ENCODE measurements at regions not wholly inside any gene's neighbourhood (a gene's known extent, or its start where the extent isn't known, plus 50 kb on each side); places are given as distances from the start of the nearest gene placed in this dataset.

DNA sequence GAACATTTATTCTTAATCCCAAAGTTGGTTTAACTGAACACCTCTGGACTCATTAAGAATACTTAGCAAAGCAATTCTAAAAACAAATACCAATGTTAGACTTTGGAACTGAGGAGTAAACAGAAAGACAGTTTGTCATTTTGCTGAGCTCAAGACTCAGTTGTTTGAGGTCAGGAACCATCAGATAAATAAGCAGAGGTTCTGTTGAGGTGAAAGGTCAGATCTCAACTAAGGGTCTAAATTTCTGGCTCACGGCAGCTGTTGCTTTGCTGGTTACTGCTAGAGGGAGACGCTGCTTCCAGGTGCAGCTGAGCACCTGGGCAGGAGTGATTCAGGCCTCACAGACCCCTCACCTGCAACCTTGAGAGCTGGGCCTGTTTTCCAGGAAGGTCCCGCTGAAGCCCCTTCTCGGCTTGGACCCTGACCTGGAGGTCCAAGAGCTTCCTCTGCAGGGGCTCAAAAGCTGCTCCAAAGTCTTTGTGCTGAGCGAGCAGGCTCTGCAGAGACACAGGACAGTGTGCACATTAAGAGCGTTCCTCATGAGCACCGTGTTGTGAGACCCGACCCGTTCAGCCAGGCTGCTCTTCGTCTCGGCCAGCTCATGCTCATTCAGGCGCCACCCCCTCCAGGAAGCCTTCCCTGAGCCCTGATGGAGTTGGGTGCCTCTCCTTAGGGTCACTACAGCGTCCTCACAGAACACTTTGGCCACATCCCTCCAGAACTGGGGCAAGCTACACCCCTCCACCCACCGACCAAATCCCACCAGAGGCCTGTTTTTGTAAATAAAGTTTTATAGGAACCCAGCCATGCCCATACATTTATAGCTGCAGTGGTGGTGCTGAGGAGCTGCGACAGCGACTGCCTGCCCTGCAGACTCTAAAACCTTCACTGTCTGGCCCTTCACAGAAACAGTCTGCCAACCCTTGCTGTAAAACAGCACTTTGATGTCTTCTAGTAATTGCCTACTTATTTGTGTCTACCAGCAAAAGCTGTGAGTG is 72.0 kb downstream of the SYNE3 start:
- Mint-ChIP-seq H3K36me3 (ENCODE audit: insufficient read depth, unreplicated experiment) (peaks cover 10% of the 10 kb centered on the region), H3K4me1 (ENCODE audit: insufficient read depth, unreplicated experiment) (no peaks in the 10 kb centered on the region), H3K27me3 (ENCODE audit: insufficient read depth, unreplicated experiment) (no peaks in the 10 kb centered on the region), H3K27ac (ENCODE audit: low read depth, unreplicated experiment) (no peak overlapping the region), H3K4me3 (ENCODE audit: unreplicated experiment) (no peak overlapping the region), H3K9me3 (ENCODE audit: unreplicated experiment) (no peaks in the 10 kb centered on the region)
- TF ChIP-seq, protein P1, sequence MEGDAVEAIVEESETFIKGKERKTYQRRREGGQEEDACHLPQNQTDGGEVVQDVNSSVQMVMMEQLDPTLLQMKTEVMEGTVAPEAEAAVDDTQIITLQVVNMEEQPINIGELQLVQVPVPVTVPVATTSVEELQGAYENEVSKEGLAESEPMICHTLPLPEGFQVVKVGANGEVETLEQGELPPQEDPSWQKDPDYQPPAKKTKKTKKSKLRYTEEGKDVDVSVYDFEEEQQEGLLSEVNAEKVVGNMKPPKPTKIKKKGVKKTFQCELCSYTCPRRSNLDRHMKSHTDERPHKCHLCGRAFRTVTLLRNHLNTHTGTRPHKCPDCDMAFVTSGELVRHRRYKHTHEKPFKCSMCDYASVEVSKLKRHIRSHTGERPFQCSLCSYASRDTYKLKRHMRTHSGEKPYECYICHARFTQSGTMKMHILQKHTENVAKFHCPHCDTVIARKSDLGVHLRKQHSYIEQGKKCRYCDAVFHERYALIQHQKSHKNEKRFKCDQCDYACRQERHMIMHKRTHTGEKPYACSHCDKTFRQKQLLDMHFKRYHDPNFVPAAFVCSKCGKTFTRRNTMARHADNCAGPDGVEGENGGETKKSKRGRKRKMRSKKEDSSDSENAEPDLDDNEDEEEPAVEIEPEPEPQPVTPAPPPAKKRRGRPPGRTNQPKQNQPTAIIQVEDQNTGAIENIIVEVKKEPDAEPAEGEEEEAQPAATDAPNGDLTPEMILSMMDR (IDR thresholded peaks at IDR 0.05; ENCODE audit: unreplicated experiment), result no peak
- intact Hi-C loops (cut with micrococcal nuclease), result no loop called here
- CTCF ChIA-PET, result interaction anchor here (0.5 to 9.9 kb wide), 17 partner anchors 8 to 1264 kb away, joined by 3 to 162 read pairs (median 3); no protein-coding TSS in a partner anchor
- DNase-seq (ENCODE audit: unreplicated experiment), result no peak
- POLR2A ChIA-PET, result interaction anchor here (1.8 to 2.4 kb wide), 2 partner anchors 16 to 83 kb away, joined by 4 to 19 read pairs; no protein-coding TSS in a partner anchor
- BruUV-seq (replicated peaks), result no TSS peak

DNA sequence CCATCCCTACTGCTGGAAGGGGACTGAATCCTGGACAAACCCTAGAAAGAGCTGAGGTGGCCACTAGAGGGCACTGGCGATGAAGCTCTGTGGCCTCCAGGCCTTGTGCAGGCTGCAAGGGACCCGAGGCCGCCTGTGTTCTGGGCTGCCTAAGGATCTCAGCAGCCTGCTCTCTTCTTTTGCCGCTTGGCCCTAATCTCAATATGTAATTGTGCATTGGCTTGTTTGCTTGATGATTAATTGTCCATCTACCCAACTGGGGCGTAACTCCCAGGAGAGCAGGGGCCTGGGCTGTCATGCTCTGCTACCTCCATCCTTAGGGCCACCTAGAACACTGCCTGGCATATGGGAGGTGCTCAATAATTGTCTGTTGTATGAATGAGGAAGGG is 73.8 kb downstream of the SYNE3 start:
- intact Hi-C loops (cut with micrococcal nuclease), result loop anchor here (1.0 to 2.0 kb wide), 3 partner anchors 85 to 552 kb away; partner anchors contain the start of gene GLRX5
- BruUV-seq (replicated peaks), result no TSS peak
- DNase-seq (ENCODE audit: unreplicated experiment), result peak; percentile 83
- ChIA-PET CTCF (interaction anchor here (0.5 to 9.9 kb wide), 31 partner anchors 10 to 912 kb away, joined by 3 to 162 read pairs (median 4); no protein-coding TSS in a partner anchor), POLR2A (interaction anchor here (0.8 to 2.4 kb wide), 10 partner anchors 10 to 551 kb away, joined by 3 to 19 read pairs (median 4); partner anchors contain the start of gene GLRX5)
- no peak overlapping the region for H3K4me3 Mint-ChIP-seq (ENCODE audit: unreplicated experiment)
- H3K4me1 Mint-ChIP-seq (ENCODE audit: insufficient read depth, unreplicated experiment), result no peaks in the 10 kb centered on the region
- no peaks in the 10 kb centered on the region for H3K9me3 Mint-ChIP-seq (ENCODE audit: unreplicated experiment)
- H3K36me3 Mint-ChIP-seq (ENCODE audit: insufficient read depth, unreplicated experiment), result peaks cover 12% of the 10 kb centered on the region
- no peaks in the 10 kb centered on the region for H3K27me3 Mint-ChIP-seq (ENCODE audit: insufficient read depth, unreplicated experiment)
- TF ChIP-seq, protein P1 (IDR thresholded peaks at IDR 0.05; ENCODE audit: unreplicated experiment), result peak; percentile 85
- H3K27ac Mint-ChIP-seq (ENCODE audit: low read depth, unreplicated experiment), result no peak overlapping the region

GRCh38 chr14:95442016-95442632 is 74.3 kb downstream of the SYNE3 start:
- ChIA-PET POLR2A (interaction anchor here (0.8 to 2.4 kb wide), 10 partner anchors 10 to 552 kb away, joined by 3 to 19 read pairs (median 4); partner anchors contain the start of gene GLRX5), CTCF (interaction anchor here (0.5 to 9.9 kb wide), 31 partner anchors 9 to 912 kb away, joined by 3 to 162 read pairs (median 4); no protein-coding TSS in a partner anchor)
- Mint-ChIP-seq H3K9me3 (ENCODE audit: unreplicated experiment) (no peaks in the 10 kb centered on the region), H3K27me3 (ENCODE audit: insufficient read depth, unreplicated experiment) (no peaks in the 10 kb centered on the region), H3K27ac (ENCODE audit: low read depth, unreplicated experiment) (no peak overlapping the region), H3K4me3 (ENCODE audit: unreplicated experiment) (no peak overlapping the region), H3K36me3 (ENCODE audit: insufficient read depth, unreplicated experiment) (peaks cover 12% of the 10 kb centered on the region), H3K4me1 (ENCODE audit: insufficient read depth, unreplicated experiment) (no peaks in the 10 kb centered on the region)
- intact Hi-C loops (cut with micrococcal nuclease), result loop anchor here (1.0 to 2.0 kb wide), 3 partner anchors 85 to 553 kb away; partner anchors contain the start of gene GLRX5
- no TSS peak for BruUV-seq (replicated peaks)
- TF ChIP-seq, protein P1 (IDR thresholded peaks at IDR 0.05; ENCODE audit: unreplicated experiment), result no peak
- DNase-seq (ENCODE audit: unreplicated experiment), result no peak
